SK-N-SH treated with all-trans-retinoic acid at 6 μM for 48 hours (cell line): ENCODE measurements at regions not wholly inside any gene's neighbourhood (a gene's known extent, or its start where the extent isn't known, plus 50 kb on each side); places are given as distances from the start of the nearest gene placed in this dataset.
A peak's percentile ranks its signal among the peaks of the same experiment; 100 is the strongest.

Source experiments
- ATAC-seq: fragments of 200-7000 bp; cut with Tn5 transposase; 3 replicates; pipeline ENCODE4 v1.9.1; 2020; ENCODE audit warnings: mild to moderate bottlenecking, moderate library complexity
- ARNTL ChIP-seq: fragments of 450-650 bp; formaldehyde crosslinking; IDR thresholded peaks from 2 replicates; pipeline ENCODE4 v1.5.0; 2020; ENCODE audit warnings: low read depth, mild to moderate bottlenecking, moderate library complexity, borderline replicate concordance
- BACH2 ChIP-seq: fragments of 250-450 bp; sonication (Bioruptor Pico); IDR thresholded peaks from 2 replicates; pipeline ENCODE4 v1.9.0; 2021; ENCODE audit warnings: mild to moderate bottlenecking, borderline replicate concordance
- CSDC2 ChIP-seq: fragments of 250-450 bp; sonication (Bioruptor Pico); IDR thresholded peaks from 2 replicates; pipeline ENCODE4 v1.5.0; 2020; ENCODE audit warnings: mild to moderate bottlenecking, moderate library complexity
- ESRRG ChIP-seq: fragments of 250-450 bp; sonication (Bioruptor Pico); IDR thresholded peaks from 2 replicates; pipeline ENCODE4 v1.6.1; 2021; ENCODE audit warnings: mild to moderate bottlenecking
- GLIS3 ChIP-seq: fragments of 250-450 bp; sonication (Bioruptor Pico); IDR thresholded peaks from 2 replicates; pipeline ENCODE4 v1.5.0; 2020; ENCODE audit warnings: mild to moderate bottlenecking, moderate library complexity
- ISL1 ChIP-seq: fragments of 250-450 bp; sonication (Bioruptor Pico); IDR thresholded peaks from 2 replicates; pipeline ENCODE4 v2.1.2; 2022; ENCODE audit warnings: mild to moderate bottlenecking, moderate library complexity
- OSR1 ChIP-seq: fragments of 250-450 bp; sonication (Bioruptor Pico); IDR thresholded peaks from 2 replicates; pipeline ENCODE4 v1.8.0; 2022; ENCODE audit warnings: moderate library complexity, mild to moderate bottlenecking, inconsistent platforms
- PATZ1 ChIP-seq: fragments of 250-450 bp; sonication (Bioruptor Pico); IDR thresholded peaks from 2 replicates; pipeline ENCODE4 v1.8.0; 2020; ENCODE audit warnings: mild to moderate bottlenecking, moderate library complexity, borderline replicate concordance
- PPARA ChIP-seq: fragments of 250-450 bp; sonication (Bioruptor Pico); IDR thresholded peaks from 2 replicates; pipeline ENCODE4 v1.5.0; 2020; ENCODE audit warnings: mild to moderate bottlenecking, borderline replicate concordance
- RARB ChIP-seq: fragments of 250-450 bp; sonication (Bioruptor Pico); IDR thresholded peaks from 2 replicates; pipeline ENCODE4 v1.8.0; 2021; ENCODE audit warnings: mild to moderate bottlenecking, moderate library complexity
- SNAI2 ChIP-seq: fragments of 250-450 bp; sonication (Bioruptor Pico); IDR thresholded peaks from 2 replicates; pipeline ENCODE4 v1.5.0; 2020; ENCODE audit warnings: mild to moderate bottlenecking, moderate library complexity
- TCF4 ChIP-seq: fragments of 250-450 bp; sonication (Bioruptor Pico); IDR thresholded peaks from 2 replicates; pipeline ENCODE4 v1.8.0; 2021; ENCODE audit warnings: mild to moderate bottlenecking, moderate library complexity, borderline replicate concordance
- TOX ChIP-seq: fragments of 250-450 bp; sonication (Bioruptor Pico); IDR thresholded peaks from 2 replicates; pipeline ENCODE4 v1.8.0; 2021; ENCODE audit warnings: mild to moderate bottlenecking, moderate library complexity, borderline replicate concordance
- TSHZ2 ChIP-seq: fragments of 250-450 bp; sonication (Bioruptor Pico); IDR thresholded peaks from 2 replicates; pipeline ENCODE4 v1.5.0; 2020; ENCODE audit warnings: mild to moderate bottlenecking, moderate library complexity
- ZC3H10 ChIP-seq: fragments of 250-450 bp; sonication (Bioruptor Pico); IDR thresholded peaks from 2 replicates; pipeline ENCODE4 v1.5.1; 2021; ENCODE audit warnings: mild to moderate bottlenecking, moderate library complexity
- ZFP3 ChIP-seq: fragments of 250-450 bp; sonication (Bioruptor Pico); IDR thresholded peaks from 2 replicates; pipeline ENCODE4 v1.5.0; 2020; ENCODE audit warnings: mild to moderate bottlenecking, moderate library complexity
- ZFP30 ChIP-seq: fragments of 450-650 bp; formaldehyde crosslinking; IDR thresholded peaks from 2 replicates; pipeline ENCODE4 v1.5.0; 2022; ENCODE audit warnings: mild to moderate bottlenecking, moderate library complexity
- ZNF565 ChIP-seq: fragments of 450-650 bp; formaldehyde crosslinking; conservative IDR thresholded peaks from 2 replicates; pipeline ENCODE4 v1.5.0; 2020; ENCODE audit warnings: low read depth, mild to moderate bottlenecking, moderate library complexity
- ZNF70 ChIP-seq: fragments of 450-650 bp; formaldehyde crosslinking; IDR thresholded peaks from 2 replicates; pipeline ENCODE4 v1.5.0; 2020; ENCODE audit warnings: mild to moderate bottlenecking, moderate library complexity
- ZNF8 ChIP-seq: fragments of 450-650 bp; formaldehyde crosslinking; IDR thresholded peaks from 2 replicates; pipeline ENCODE4 v1.5.0; 2020; ENCODE audit warnings: mild to moderate bottlenecking, moderate library complexity
- TF ChIP-seq, protein P1 (sequence below): fragments of 250-450 bp; sonication (Bioruptor Pico); IDR thresholded peaks from 2 replicates; pipeline ENCODE4 v1.5.1; 2021; ENCODE audit warnings: mild to moderate bottlenecking, moderate library complexity
- TF ChIP-seq, protein P2 (sequence below): fragments of 250-450 bp; sonication (Bioruptor Pico); IDR thresholded peaks from 2 replicates; pipeline ENCODE4 v1.5.1; 2020; ENCODE audit warnings: low read depth, mild to moderate bottlenecking, moderate library complexity

- TF ChIP-seq ISL1 (CRISPR knock-in tag) (0 out of 2 replicates have a peak, but pooled peaks have one; percentile 46), TSHZ2 (CRISPR knock-in tag) (no peak)
- peak; percentile 66 for ATAC-seq
Observed at GRCh38 chr18:67862069-67862468, 345.5 kb upstream of the DSEL start.

DNA sequence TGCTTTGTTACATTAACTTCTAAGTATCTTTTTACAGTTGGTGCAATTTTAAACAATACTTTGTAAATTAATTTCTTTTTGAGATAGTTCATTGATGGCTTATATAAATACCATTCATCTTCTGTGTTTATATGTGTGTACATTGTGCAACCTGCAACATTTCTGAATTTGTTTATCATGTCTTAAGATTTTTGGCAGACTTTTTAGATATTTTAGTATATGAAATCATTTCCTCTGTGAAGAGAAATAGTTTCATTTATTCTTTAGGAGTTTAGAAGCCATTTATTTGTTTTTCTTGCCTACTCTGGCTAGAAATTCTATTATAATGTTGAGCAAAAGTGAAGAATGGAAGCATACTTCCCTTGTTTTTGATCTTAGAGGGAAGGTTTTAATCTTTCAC, 337.8 kb upstream of the DSEL start:
- ATAC-seq: no peak
- TF ChIP-seq TCF4 (CRISPR knock-in tag) (no peak), ZFP30 (CRISPR knock-in tag) (no peak), PATZ1 (CRISPR knock-in tag) (no peak), ZNF565 (no peak), ZC3H10 (CRISPR knock-in tag) (no peak)

DNA sequence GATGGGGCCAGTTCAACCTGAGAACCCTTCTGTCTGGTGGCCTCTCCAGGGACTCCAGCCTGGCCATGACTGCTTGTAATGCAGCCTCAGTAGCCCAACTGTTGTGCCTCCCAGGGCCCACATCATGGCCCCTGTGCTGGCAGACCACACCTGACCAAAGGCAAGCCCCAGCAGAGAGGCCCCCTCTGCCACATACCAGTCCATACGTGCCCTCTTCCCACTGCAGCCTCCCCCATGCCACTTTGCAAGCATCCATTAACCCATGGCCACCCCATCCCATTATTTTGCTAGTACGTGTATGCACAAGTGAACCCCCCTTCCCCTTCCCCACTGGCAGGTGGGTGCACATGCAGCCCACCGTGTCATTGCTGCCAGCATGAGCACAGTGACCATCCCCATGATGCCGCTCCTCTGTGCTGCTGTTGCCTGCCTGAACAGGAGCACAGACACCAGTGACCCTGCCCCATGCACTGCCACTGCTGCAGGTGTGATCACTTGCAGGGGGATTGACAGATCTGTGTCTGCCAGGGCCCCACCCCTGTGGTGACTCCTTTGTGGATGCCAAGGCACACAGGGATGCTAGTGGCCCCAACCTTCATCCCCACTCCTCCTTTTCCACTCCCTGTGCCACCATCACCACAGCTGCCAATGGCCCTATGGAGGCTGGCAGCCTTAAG, 330.0 kb upstream of the DSEL start:
- ATAC-seq: no peak
- TF ChIP-seq TOX (CRISPR knock-in tag) (no peak), TCF4 (CRISPR knock-in tag) (no peak), RARB (CRISPR knock-in tag) (no peak), ZNF565 (no peak), PATZ1 (CRISPR knock-in tag) (no peak), ZNF70 (CRISPR knock-in tag) (no peak), ZFP30 (CRISPR knock-in tag) (no peak), OSR1 (CRISPR knock-in tag) (no peak), SNAI2 (CRISPR knock-in tag) (no peak), TSHZ2 (CRISPR knock-in tag) (no peak), PPARA (CRISPR knock-in tag) (no peak), ESRRG (CRISPR knock-in tag) (no peak)
- TF ChIP-seq, protein P1, sequence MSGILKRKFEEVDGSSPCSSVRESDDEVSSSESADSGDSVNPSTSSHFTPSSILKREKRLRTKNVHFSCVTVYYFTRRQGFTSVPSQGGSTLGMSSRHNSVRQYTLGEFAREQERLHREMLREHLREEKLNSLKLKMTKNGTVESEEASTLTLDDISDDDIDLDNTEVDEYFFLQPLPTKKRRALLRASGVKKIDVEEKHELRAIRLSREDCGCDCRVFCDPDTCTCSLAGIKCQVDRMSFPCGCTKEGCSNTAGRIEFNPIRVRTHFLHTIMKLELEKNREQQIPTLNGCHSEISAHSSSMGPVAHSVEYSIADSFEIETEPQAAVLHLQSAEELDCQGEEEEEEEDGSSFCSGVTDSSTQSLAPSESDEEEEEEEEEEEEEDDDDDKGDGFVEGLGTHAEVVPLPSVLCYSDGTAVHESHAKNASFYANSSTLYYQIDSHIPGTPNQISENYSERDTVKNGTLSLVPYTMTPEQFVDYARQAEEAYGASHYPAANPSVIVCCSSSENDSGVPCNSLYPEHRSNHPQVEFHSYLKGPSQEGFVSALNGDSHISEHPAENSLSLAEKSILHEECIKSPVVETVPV (CRISPR knock-in tag): no peak
- TF ChIP-seq, all 23 proteins: peak for 0

DNA sequence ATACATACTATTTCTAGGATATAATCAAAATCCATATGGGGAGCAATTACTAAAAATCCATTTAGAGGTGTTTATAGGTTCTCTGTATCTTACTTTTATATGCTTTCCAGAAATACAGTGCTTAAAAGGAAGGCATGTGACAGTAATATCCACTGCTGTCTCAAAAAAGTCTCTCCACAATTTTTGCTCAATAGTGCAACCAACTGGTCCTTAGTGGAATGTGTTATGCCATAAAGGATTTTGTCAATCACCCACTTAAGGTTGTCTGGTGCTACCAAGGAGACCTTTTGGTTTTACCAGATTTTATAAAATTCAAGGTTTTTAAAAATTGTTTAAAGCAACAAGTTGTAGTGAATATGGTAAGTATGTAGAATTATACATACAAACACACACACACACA, 328.5 kb upstream of the DSEL start:
- ATAC-seq: no peak
- TF ChIP-seq, protein P2, sequence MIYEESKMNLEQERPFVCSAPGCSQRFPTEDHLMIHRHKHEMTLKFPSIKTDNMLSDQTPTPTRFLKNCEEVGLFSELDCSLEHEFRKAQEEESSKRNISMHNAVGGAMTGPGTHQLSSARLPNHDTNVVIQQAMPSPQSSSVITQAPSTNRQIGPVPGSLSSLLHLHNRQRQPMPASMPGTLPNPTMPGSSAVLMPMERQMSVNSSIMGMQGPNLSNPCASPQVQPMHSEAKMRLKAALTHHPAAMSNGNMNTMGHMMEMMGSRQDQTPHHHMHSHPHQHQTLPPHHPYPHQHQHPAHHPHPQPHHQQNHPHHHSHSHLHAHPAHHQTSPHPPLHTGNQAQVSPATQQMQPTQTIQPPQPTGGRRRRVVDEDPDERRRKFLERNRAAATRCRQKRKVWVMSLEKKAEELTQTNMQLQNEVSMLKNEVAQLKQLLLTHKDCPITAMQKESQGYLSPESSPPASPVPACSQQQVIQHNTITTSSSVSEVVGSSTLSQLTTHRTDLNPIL: no peak
- TF ChIP-seq PPARA (CRISPR knock-in tag) (no peak), ARNTL (CRISPR knock-in tag) (no peak), GLIS3 (no peak), ZFP3 (no peak), BACH2 (CRISPR knock-in tag) (no peak), ZFP30 (CRISPR knock-in tag) (no peak), PATZ1 (CRISPR knock-in tag) (no peak), ZNF8 (CRISPR knock-in tag) (no peak), CSDC2 (CRISPR knock-in tag) (no peak), ZNF565 (no peak)
